ENCODE measurements at regions not wholly inside any gene's neighbourhood (a gene's known extent, or its start where the extent isn't known, plus 50 kb on each side); places are given as distances from the start of the nearest gene placed in this dataset.

GRCh38 chrX:115889121-115889890 is 281.2 kb upstream of the AGTR2 start:
- TF ChIP-seq CTCF (conservative IDR thresholded peaks at IDR 0.05) = no peak
- TF ChIP-seq ZFX (IDR thresholded peaks at IDR 0.05) = no peak
